ENCODE measurements at regions not wholly inside any gene's neighbourhood (a gene's known extent, or its start where the extent isn't known, plus 50 kb on each side); places are given as distances from the start of the nearest gene placed in this dataset.

GRCh38 chr10:124198125-124198501, 104.7 kb upstream of the CHST15 start:
- no peak overlapping the region for H3K4me3 Mint-ChIP-seq
- Histone ChIP-seq H3K79me2 (replicated peaks; ENCODE audit: insufficient read depth) (no peaks in the 10 kb centered on the region), H2AFZ (no peak overlapping the region), H3K4me2 (no peak overlapping the region), H3K4me3 (no peak overlapping the region), H3K36me3 (ENCODE audit: insufficient read depth) (no peaks in the 10 kb centered on the region), H3F3A (replicated peaks; ENCODE audit: low read depth) (0 out of 2 replicates have a peak, but pooled peaks cover 3% of the 10 kb centered on the region), H3K9me2 (ENCODE audit: insufficient read depth) (no peaks in the 10 kb centered on the region; the same call in 1 of the 2 replicates), H4K20me1 (replicated peaks; ENCODE audit: insufficient read depth) (no peaks in the 10 kb centered on the region), H3K27ac (ENCODE audit: low read depth) (no peak overlapping the region), H3K4me1 (ENCODE audit: insufficient read depth) (no peaks in the 10 kb centered on the region), H3K27me3 (ENCODE audit: insufficient read depth) (no peaks in the 10 kb centered on the region)
- no peak overlapping the region for H3K27ac Mint-ChIP-seq
- H3K27me3 Mint-ChIP-seq (ENCODE audit: insufficient read depth, low read depth, poor library complexity), result peaks cover 6% of the 10 kb centered on the region
- H3K36me3 Mint-ChIP-seq (ENCODE audit: low read depth), result no peaks in the 10 kb centered on the region
- TF ChIP-seq ZNF462 (CRISPR knock-in tag; IDR thresholded peaks at IDR 0.05) (no peak), ZNF114 (CRISPR knock-in tag; IDR thresholded peaks at IDR 0.05) (no peak), NANOG (IDR thresholded peaks at IDR 0.05; ENCODE audit: borderline replicate concordance) (no peak), JUNB (IDR thresholded peaks at IDR 0.05; ENCODE audit: unreplicated experiment) (no peak), EZH2phosphoT487 (IDR thresholded peaks at IDR 0.05; ENCODE audit: unreplicated experiment) (no peak), STAT1 (IDR thresholded peaks at IDR 0.05; ENCODE audit: unreplicated experiment) (no peak), POLR2AphosphoS5 (IDR thresholded peaks at IDR 0.05; ENCODE audit: low read depth) (no peak), ETS1 (IDR thresholded peaks at IDR 0.05) (no peak), CREB1 (CRISPR knock-in tag; IDR thresholded peaks at IDR 0.05; ENCODE audit: low read depth) (no peak), CTCF (conservative IDR thresholded peaks at IDR 0.05; ENCODE audit: low read depth in 2 of 2) (no peak), EZH2 (IDR thresholded peaks at IDR 0.05; ENCODE audit: low read depth, unreplicated experiment) (no peak), ZNF331 (CRISPR knock-in tag; IDR thresholded peaks at IDR 0.05; ENCODE audit: low read depth) (no peak)
- TF ChIP-seq, protein P1, sequence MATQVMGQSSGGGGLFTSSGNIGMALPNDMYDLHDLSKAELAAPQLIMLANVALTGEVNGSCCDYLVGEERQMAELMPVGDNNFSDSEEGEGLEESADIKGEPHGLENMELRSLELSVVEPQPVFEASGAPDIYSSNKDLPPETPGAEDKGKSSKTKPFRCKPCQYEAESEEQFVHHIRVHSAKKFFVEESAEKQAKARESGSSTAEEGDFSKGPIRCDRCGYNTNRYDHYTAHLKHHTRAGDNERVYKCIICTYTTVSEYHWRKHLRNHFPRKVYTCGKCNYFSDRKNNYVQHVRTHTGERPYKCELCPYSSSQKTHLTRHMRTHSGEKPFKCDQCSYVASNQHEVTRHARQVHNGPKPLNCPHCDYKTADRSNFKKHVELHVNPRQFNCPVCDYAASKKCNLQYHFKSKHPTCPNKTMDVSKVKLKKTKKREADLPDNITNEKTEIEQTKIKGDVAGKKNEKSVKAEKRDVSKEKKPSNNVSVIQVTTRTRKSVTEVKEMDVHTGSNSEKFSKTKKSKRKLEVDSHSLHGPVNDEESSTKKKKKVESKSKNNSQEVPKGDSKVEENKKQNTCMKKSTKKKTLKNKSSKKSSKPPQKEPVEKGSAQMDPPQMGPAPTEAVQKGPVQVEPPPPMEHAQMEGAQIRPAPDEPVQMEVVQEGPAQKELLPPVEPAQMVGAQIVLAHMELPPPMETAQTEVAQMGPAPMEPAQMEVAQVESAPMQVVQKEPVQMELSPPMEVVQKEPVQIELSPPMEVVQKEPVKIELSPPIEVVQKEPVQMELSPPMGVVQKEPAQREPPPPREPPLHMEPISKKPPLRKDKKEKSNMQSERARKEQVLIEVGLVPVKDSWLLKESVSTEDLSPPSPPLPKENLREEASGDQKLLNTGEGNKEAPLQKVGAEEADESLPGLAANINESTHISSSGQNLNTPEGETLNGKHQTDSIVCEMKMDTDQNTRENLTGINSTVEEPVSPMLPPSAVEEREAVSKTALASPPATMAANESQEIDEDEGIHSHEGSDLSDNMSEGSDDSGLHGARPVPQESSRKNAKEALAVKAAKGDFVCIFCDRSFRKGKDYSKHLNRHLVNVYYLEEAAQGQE (IDR thresholded peaks at IDR 0.05; ENCODE audit: unreplicated experiment), result no peak
- ATAC-seq (no peak), DNase-seq (ENCODE audit: low spot score) (no peak)
- H3K4me1 Mint-ChIP-seq, result peaks cover 5% of the 10 kb centered on the region; the same call in 2 of the 3 replicates
- no peaks in the 10 kb centered on the region; the same call in 2 of the 3 replicates for H3K9me3 Mint-ChIP-seq
